GM12878 (cell line): ENCODE measurements at regions not wholly inside any gene's neighbourhood (a gene's known extent, or its start where the extent isn't known, plus 50 kb on each side); places are given as distances from the start of the nearest gene placed in this dataset.

ENCODE experiments used
- IRF5 ChIP-seq: fragments of 450-650 bp; IDR thresholded peaks from 2 replicates; pipeline ENCODE4 v1.6.1; 2017; ENCODE audit warnings: borderline replicate concordance
- KDM1A ChIP-seq: fragments of 200-600 bp; sonication (generic); IDR thresholded peaks from 2 replicates; pipeline ENCODE4 v1.6.1; 2016; ENCODE audit warnings: borderline replicate concordance
- PML ChIP-seq: IDR thresholded peaks from 2 replicates; pipeline ENCODE4 v1.6.1; 2012; ENCODE audit warnings: low read length, inconsistent platforms
- RAD51 ChIP-seq: fragments of 450-650 bp; IDR thresholded peaks from 2 replicates; pipeline ENCODE4 v1.6.1; 2016; ENCODE audit warnings: moderate library complexity, mild to moderate bottlenecking, inconsistent platforms
- SMAD5 ChIP-seq: IDR thresholded peaks from 2 replicates; pipeline ENCODE4 v1.6.1; 2016; ENCODE audit warnings: antibody characterized with exemption, low read depth
- STAT1 ChIP-seq: fragments of 450-650 bp; conservative IDR thresholded peaks from 2 replicates; pipeline ENCODE4 v1.6.1; 2014; ENCODE audit warnings: antibody characterized with exemption, mild to moderate bottlenecking
- TARDBP ChIP-seq: IDR thresholded peaks from 2 replicates; pipeline ENCODE4 v1.6.1; 2016; ENCODE audit warnings: borderline replicate concordance
- TF ChIP-seq, protein P1 (sequence below): fragments of 450-650 bp; formaldehyde crosslinking; IDR thresholded peaks from 2 replicates; pipeline ENCODE4 v1.4.0; 2020; ENCODE audit warnings: mild to moderate bottlenecking, moderate library complexity
- TF ChIP-seq, protein P2 (sequence below): IDR thresholded peaks from 2 replicates; pipeline ENCODE4 v1.6.1; 2011; ENCODE audit warnings: borderline replicate concordance, low read depth, mild to moderate bottlenecking, moderate library complexity, low read length; ENCODE audit not compliant: insufficient read depth, poor library complexity, severe bottlenecking
- TF ChIP-seq, protein P3 (sequence below): fragments of 450-650 bp; formaldehyde crosslinking; IDR thresholded peaks from 2 replicates; pipeline ENCODE4 v1.4.0; 2022; ENCODE audit warnings: mild to moderate bottlenecking, moderate library complexity

- TF ChIP-seq, protein P1, sequence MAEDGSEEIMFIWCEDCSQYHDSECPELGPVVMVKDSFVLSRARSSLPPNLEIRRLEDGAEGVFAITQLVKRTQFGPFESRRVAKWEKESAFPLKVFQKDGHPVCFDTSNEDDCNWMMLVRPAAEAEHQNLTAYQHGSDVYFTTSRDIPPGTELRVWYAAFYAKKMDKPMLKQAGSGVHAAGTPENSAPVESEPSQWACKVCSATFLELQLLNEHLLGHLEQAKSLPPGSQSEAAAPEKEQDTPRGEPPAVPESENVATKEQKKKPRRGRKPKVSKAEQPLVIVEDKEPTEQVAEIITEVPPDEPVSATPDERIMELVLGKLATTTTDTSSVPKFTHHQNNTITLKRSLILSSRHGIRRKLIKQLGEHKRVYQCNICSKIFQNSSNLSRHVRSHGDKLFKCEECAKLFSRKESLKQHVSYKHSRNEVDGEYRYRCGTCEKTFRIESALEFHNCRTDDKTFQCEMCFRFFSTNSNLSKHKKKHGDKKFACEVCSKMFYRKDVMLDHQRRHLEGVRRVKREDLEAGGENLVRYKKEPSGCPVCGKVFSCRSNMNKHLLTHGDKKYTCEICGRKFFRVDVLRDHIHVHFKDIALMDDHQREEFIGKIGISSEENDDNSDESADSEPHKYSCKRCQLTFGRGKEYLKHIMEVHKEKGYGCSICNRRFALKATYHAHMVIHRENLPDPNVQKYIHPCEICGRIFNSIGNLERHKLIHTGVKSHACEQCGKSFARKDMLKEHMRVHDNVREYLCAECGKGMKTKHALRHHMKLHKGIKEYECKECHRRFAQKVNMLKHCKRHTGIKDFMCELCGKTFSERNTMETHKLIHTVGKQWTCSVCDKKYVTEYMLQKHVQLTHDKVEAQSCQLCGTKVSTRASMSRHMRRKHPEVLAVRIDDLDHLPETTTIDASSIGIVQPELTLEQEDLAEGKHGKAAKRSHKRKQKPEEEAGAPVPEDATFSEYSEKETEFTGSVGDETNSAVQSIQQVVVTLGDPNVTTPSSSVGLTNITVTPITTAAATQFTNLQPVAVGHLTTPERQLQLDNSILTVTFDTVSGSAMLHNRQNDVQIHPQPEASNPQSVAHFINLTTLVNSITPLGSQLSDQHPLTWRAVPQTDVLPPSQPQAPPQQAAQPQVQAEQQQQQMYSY (CRISPR knock-in tag), result no peak
- TF ChIP-seq SMAD5 (no peak), RAD51 (no peak), IRF5 (no peak), STAT1 (no peak), KDM1A (no peak), TARDBP (no peak), PML (no peak)
- TF ChIP-seq, protein P2, sequence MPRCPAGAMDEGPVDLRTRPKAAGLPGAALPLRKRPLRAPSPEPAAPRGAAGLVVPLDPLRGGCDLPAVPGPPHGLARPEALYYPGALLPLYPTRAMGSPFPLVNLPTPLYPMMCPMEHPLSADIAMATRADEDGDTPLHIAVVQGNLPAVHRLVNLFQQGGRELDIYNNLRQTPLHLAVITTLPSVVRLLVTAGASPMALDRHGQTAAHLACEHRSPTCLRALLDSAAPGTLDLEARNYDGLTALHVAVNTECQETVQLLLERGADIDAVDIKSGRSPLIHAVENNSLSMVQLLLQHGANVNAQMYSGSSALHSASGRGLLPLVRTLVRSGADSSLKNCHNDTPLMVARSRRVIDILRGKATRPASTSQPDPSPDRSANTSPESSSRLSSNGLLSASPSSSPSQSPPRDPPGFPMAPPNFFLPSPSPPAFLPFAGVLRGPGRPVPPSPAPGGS, result no peak
- TF ChIP-seq, protein P3, sequence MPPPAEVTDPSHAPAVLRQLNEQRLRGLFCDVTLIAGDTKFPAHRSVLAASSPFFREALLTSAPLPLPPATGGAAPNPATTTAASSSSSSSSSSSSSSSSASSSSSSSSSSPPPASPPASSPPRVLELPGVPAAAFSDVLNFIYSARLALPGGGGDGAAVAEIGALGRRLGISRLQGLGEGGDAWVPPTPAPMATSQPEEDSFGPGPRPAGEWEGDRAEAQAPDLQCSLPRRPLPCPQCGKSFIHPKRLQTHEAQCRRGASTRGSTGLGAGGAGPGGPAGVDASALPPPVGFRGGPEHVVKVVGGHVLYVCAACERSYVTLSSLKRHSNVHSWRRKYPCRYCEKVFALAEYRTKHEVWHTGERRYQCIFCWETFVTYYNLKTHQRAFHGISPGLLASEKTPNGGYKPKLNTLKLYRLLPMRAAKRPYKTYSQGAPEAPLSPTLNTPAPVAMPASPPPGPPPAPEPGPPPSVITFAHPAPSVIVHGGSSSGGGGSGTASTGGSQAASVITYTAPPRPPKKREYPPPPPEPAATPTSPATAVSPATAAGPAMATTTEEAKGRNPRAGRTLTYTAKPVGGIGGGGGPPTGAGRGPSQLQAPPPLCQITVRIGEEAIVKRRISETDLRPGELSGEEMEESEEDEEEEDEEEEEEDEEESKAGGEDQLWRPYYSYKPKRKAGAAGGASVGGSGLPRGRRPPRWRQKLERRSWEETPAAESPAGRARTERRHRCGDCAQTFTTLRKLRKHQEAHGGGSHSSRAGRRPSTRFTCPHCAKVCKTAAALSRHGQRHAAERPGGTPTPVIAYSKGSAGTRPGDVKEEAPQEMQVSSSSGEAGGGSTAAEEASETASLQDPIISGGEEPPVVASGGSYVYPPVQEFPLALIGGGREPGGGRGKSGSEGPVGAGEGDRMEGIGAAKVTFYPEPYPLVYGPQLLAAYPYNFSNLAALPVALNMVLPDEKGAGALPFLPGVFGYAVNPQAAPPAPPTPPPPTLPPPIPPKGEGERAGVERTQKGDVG (CRISPR knock-in tag), result no peak
Measured at GRCh38 chr14:25698111-25698510, 648.2 kb upstream of the STXBP6 start (continued).
